ENCODE measurements at regions not wholly inside any gene's neighbourhood (a gene's known extent, or its start where the extent isn't known, plus 50 kb on each side); places are given as distances from the start of the nearest gene placed in this dataset.

- no peak overlapping the region for H2AFZ ChIP-seq (ENCODE audit: control insufficient read depth, low read depth, low read length)
- FAIRE-seq, result no peak
Measured at GRCh38 chr15:61309617-61310016, 80.5 kb upstream of the RORA start.

DNA sequence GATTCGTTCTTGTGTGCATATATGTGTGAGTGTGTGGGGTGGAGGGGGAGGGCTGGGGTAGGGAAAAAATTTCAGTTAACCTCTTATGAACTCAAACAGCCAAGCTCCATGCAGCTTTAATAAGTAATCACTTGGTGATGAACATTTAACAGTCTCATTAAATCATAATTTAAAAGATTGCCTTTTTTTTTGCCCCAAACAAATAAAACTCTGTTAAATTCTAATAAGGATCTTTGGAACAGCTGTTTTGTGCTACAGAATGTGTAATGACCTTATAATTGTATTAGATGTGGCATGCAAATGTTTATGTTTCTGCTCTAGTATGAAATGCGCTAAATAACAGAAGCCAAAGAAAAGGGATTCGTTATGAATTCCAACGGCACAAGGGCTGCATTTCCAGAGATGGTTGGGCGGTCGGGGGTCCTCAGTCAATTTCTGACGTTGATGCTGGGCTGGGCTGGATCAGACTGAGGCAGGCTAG lies 80.0 kb upstream of the RORA start:
- Histone ChIP-seq H4K20me1 (ENCODE audit: control insufficient read depth, insufficient read depth) (no peaks in the 10 kb centered on the region), H3K79me2 (ENCODE audit: control insufficient read depth, insufficient read depth, low read length) (no peaks in the 10 kb centered on the region), H3K4me3 (no peak overlapping the region), H2AFZ (ENCODE audit: control insufficient read depth, low read depth, low read length) (no peak overlapping the region), H3K4me1 (ENCODE audit: control insufficient read depth, insufficient read depth, low read length) (no peaks in the 10 kb centered on the region), H3K36me3 (ENCODE audit: control insufficient read depth in 2 of 2, insufficient read depth in 2 of 2, low read length in 1 of 2) (no peaks in the 10 kb centered on the region), H3K9ac (ENCODE audit: control insufficient read depth, insufficient read depth, low read length) (no peak overlapping the region), H3K27me3 (replicated peaks in 1 of 2; ENCODE audit: control insufficient read depth in 2 of 2, insufficient read depth in 2 of 2, low read length in 1 of 2) (no peaks in the 10 kb centered on the region; a peak in 1 of 4 replicates), H3K4me2 (ENCODE audit: control insufficient read depth, insufficient read depth) (no peak overlapping the region), H3K27ac (ENCODE audit: control insufficient read depth, insufficient read depth) (no peak overlapping the region), H3K9me3 (replicated peaks; ENCODE audit: control insufficient read depth, insufficient read depth, low read length) (no peaks in the 10 kb centered on the region)
- TF ChIP-seq ZNF687 (IDR thresholded peaks at IDR 0.05) (no peak), SMAD5 (IDR thresholded peaks at IDR 0.05; ENCODE audit: low read depth) (no peak), KAT2A (conservative IDR thresholded peaks at IDR 0.05; ENCODE audit: control insufficient read depth, low read depth, low read length) (no peak), RUNX3 (IDR thresholded peaks at IDR 0.05; ENCODE audit: low read length) (no peak)
- TF ChIP-seq, protein P1, sequence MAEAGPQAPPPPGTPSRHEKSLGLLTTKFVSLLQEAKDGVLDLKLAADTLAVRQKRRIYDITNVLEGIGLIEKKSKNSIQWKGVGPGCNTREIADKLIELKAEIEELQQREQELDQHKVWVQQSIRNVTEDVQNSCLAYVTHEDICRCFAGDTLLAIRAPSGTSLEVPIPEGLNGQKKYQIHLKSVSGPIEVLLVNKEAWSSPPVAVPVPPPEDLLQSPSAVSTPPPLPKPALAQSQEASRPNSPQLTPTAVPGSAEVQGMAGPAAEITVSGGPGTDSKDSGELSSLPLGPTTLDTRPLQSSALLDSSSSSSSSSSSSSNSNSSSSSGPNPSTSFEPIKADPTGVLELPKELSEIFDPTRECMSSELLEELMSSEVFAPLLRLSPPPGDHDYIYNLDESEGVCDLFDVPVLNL (IDR thresholded peaks at IDR 0.05; ENCODE audit: low read depth, low read length), result no peak
- 21% methylated on average over 7 of the region's 7 CpGs for whole genome bisulfite sequencing (ENCODE audit: insufficient coverage, insufficient replicate concordance, low lambda C conversion rate, missing lambda C conversion rate)
- RAD21 ChIA-PET (ENCODE audit: unreplicated experiment), result no interaction called here
- POLR2A ChIA-PET, result no interaction called here
- CTCF ChIA-PET, result no interaction called here
- DNase-seq (ENCODE audit: low read depth, low spot score) (no peak), FAIRE-seq (no peak), ATAC-seq (no peak)
- no TSS peak for BruUV-seq (replicated peaks)
- intact Hi-C loops (cut with micrococcal nuclease; ENCODE audit: unreplicated experiment), result no loop called here
- in situ Hi-C loops (cut with MboI), result no loop called here
- SMC1A ChIA-PET (ENCODE audit: uncharacterized antibody, unreplicated experiment), result no interaction called here

More at GRCh38 chr15:61309617-61310016, 80.5 kb upstream of the RORA start:
- BruUV-seq (replicated peaks), result no TSS peak
- ChIA-PET SMC1A (ENCODE audit: uncharacterized antibody, unreplicated experiment) (no interaction called here), POLR2A (no interaction called here), RAD21 (ENCODE audit: unreplicated experiment) (no interaction called here), CTCF (no interaction called here)
- H3K79me2 ChIP-seq (ENCODE audit: control insufficient read depth, insufficient read depth, low read length), result no peaks in the 10 kb centered on the region
- ATAC-seq (no peak), DNase-seq (ENCODE audit: low read depth, low spot score) (no peak)
- intact Hi-C loops (cut with micrococcal nuclease; ENCODE audit: unreplicated experiment), result no loop called here
- no peaks in the 10 kb centered on the region; a peak in 1 of 4 replicates for H3K27me3 ChIP-seq (replicated peaks in 1 of 2; ENCODE audit: control insufficient read depth in 2 of 2, insufficient read depth in 2 of 2, low read length in 1 of 2)
- in situ Hi-C loops (cut with MboI), result no loop called here
- H4K20me1 ChIP-seq (ENCODE audit: control insufficient read depth, insufficient read depth), result no peaks in the 10 kb centered on the region
- H3K27ac ChIP-seq (ENCODE audit: control insufficient read depth, insufficient read depth), result no peak overlapping the region
- H3K4me3 ChIP-seq, result no peak overlapping the region
- H3K9ac ChIP-seq (ENCODE audit: control insufficient read depth, insufficient read depth, low read length), result no peak overlapping the region
- no peaks in the 10 kb centered on the region for H3K4me1 ChIP-seq (ENCODE audit: control insufficient read depth, insufficient read depth, low read length)
- H3K4me2 ChIP-seq (ENCODE audit: control insufficient read depth, insufficient read depth), result no peak overlapping the region
- 80% methylated on average over 5 of the region's 5 CpGs for WGBS (ENCODE audit: insufficient coverage, insufficient replicate concordance, low lambda C conversion rate, missing lambda C conversion rate)
- H3K36me3 ChIP-seq (ENCODE audit: control insufficient read depth in 2 of 2, insufficient read depth in 2 of 2, low read length in 1 of 2), result no peaks in the 10 kb centered on the region
- TF ChIP-seq SMAD1 (IDR thresholded peaks at IDR 0.05; ENCODE audit: low read depth, partially characterized antibody) (no peak), CREB1 (IDR thresholded peaks at IDR 0.05; ENCODE audit: low read depth) (no peak)
- TF ChIP-seq, protein P2, sequence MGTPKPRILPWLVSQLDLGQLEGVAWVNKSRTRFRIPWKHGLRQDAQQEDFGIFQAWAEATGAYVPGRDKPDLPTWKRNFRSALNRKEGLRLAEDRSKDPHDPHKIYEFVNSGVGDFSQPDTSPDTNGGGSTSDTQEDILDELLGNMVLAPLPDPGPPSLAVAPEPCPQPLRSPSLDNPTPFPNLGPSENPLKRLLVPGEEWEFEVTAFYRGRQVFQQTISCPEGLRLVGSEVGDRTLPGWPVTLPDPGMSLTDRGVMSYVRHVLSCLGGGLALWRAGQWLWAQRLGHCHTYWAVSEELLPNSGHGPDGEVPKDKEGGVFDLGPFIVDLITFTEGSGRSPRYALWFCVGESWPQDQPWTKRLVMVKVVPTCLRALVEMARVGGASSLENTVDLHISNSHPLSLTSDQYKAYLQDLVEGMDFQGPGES (IDR thresholded peaks at IDR 0.05), result no peak
- H3K9me3 ChIP-seq (replicated peaks; ENCODE audit: control insufficient read depth, insufficient read depth, low read length), result no peaks in the 10 kb centered on the region
